Hepatocyte (in vitro differentiated cells): ENCODE measurements at regions not wholly inside any gene's neighbourhood (a gene's known extent, or its start where the extent isn't known, plus 50 kb on each side); places are given as distances from the start of the nearest gene placed in this dataset.

Experiments used
- EZH2 ChIP-seq: fragments of 200-600 bp; sonication (generic); IDR thresholded peaks from 2 replicates; pipeline ENCODE4 v1.6.1; 2016; ENCODE audit warnings: antibody characterized with exemption, mild to moderate bottlenecking, borderline replicate concordance
- TF ChIP-seq, protein P1 (sequence below): fragments of 200-600 bp; sonication (generic); IDR thresholded peaks from 2 replicates; pipeline ENCODE4 v1.5.1; 2016; ENCODE audit warnings: antibody characterized with exemption, mild to moderate bottlenecking; ENCODE audit not compliant: poor library complexity

GRCh38 chr2:162915858-162916257, 77.3 kb upstream of the KCNH7 start:
- TF ChIP-seq, protein P1, sequence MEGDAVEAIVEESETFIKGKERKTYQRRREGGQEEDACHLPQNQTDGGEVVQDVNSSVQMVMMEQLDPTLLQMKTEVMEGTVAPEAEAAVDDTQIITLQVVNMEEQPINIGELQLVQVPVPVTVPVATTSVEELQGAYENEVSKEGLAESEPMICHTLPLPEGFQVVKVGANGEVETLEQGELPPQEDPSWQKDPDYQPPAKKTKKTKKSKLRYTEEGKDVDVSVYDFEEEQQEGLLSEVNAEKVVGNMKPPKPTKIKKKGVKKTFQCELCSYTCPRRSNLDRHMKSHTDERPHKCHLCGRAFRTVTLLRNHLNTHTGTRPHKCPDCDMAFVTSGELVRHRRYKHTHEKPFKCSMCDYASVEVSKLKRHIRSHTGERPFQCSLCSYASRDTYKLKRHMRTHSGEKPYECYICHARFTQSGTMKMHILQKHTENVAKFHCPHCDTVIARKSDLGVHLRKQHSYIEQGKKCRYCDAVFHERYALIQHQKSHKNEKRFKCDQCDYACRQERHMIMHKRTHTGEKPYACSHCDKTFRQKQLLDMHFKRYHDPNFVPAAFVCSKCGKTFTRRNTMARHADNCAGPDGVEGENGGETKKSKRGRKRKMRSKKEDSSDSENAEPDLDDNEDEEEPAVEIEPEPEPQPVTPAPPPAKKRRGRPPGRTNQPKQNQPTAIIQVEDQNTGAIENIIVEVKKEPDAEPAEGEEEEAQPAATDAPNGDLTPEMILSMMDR = no peak
- TF ChIP-seq EZH2 = no peak
